ENCODE measurements at regions not wholly inside any gene's neighbourhood (a gene's known extent, or its start where the extent isn't known, plus 50 kb on each side); places are given as distances from the start of the nearest gene placed in this dataset.

- no CpG with 5 or more reads among the region's 4 CpGs for WGBS, 2 experiments (ENCODE audit: extremely low coverage in 2 of 2, insufficient read length in 1 of 2)
- no peak overlapping the region for H3K4me3 ChIP-seq (ENCODE audit: insufficient read depth, low read depth, low read length)
- H3K23ac ChIP-seq (ENCODE audit: low read depth, low read length), result no peak overlapping the region
- H3K4me2 ChIP-seq (ENCODE audit: low read depth, low read length), result no peak overlapping the region
- H3K56ac ChIP-seq (ENCODE audit: extremely low read depth, insufficient read depth, low read length), result no peak overlapping the region
- TF ChIP-seq MAFK (IDR thresholded peaks at IDR 0.05; ENCODE audit: low read depth, low read length) (no peak), RFX5 (IDR thresholded peaks at IDR 0.05; ENCODE audit: low read depth, low read length) (no peak), RCOR1 (IDR thresholded peaks at IDR 0.05; ENCODE audit: insufficient replicate concordance, low read length) (no peak), CHD1 (IDR thresholded peaks at IDR 0.05; ENCODE audit: low read depth, low read length) (no peak)
- TF ChIP-seq, protein P1, sequence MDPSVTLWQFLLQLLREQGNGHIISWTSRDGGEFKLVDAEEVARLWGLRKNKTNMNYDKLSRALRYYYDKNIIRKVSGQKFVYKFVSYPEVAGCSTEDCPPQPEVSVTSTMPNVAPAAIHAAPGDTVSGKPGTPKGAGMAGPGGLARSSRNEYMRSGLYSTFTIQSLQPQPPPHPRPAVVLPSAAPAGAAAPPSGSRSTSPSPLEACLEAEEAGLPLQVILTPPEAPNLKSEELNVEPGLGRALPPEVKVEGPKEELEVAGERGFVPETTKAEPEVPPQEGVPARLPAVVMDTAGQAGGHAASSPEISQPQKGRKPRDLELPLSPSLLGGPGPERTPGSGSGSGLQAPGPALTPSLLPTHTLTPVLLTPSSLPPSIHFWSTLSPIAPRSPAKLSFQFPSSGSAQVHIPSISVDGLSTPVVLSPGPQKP (IDR thresholded peaks at IDR 0.05; ENCODE audit: borderline replicate concordance, low read depth, low read length), result no peak
- H4K91ac ChIP-seq (ENCODE audit: insufficient read depth, low read depth, low read length), result no peak overlapping the region
- no peak overlapping the region for H2AK9ac ChIP-seq (replicated peaks; ENCODE audit: low read depth, low read length, poor library complexity)
- no peak overlapping the region for H2BK120ac ChIP-seq (ENCODE audit: low read depth, low read length)
- POLR2A ChIA-PET (ENCODE audit: unreplicated experiment), result no interaction called here
- no peak overlapping the region for H3K27ac ChIP-seq (ENCODE audit: insufficient read depth, low read length)
- ATAC-seq (ENCODE audit: low read depth) (no peak), DNase-seq (no peak)
- no peaks in the 10 kb centered on the region for H3K4me1 ChIP-seq (ENCODE audit: control insufficient read depth, insufficient read depth, low read length)
- no peak overlapping the region for H2BK20ac ChIP-seq (ENCODE audit: low read depth, low read length)
- H3K18ac ChIP-seq (ENCODE audit: low read depth, low read length), result no peak overlapping the region
- intact Hi-C loops (cut with micrococcal nuclease) (no loop called here), in situ Hi-C loops (cut with MboI; ENCODE audit: low sequenced_read_pairs) (no loop called here), dilution Hi-C loops (cut with HindIII; ENCODE audit: low sequenced_read_pairs, unreplicated experiment) (no loop called here)
- no peaks in the 10 kb centered on the region for H4K20me1 ChIP-seq (ENCODE audit: insufficient read depth, low read length)
- no peaks in the 10 kb centered on the region for H3K36me3 ChIP-seq (ENCODE audit: control insufficient read depth, insufficient read depth, low read length)
- BruUV-seq (replicated peaks), result no TSS peak
- no peaks in the 10 kb centered on the region for H3K9me1 ChIP-seq (ENCODE audit: insufficient read depth, low read length)
- no peak overlapping the region for H4K5ac ChIP-seq (ENCODE audit: low read depth, low read length)
- H3K9me3 ChIP-seq (ENCODE audit: control insufficient read depth, insufficient read depth, low read length), result no peaks in the 10 kb centered on the region
- no peak overlapping the region for H2AFZ ChIP-seq (replicated peaks; ENCODE audit: low read length, poor library complexity)
- H3K4ac ChIP-seq (ENCODE audit: low read depth, low read length), result no peak overlapping the region
- CTCF ChIA-PET, result no interaction called here
- no peaks in the 10 kb centered on the region for H3K79me1 ChIP-seq (ENCODE audit: low read depth in 1 of 2, low read length in 2 of 2)
- no peaks in the 10 kb centered on the region for H3K27me3 ChIP-seq (ENCODE audit: control insufficient read depth, insufficient read depth, low read length)
- H4K8ac ChIP-seq (ENCODE audit: low read depth in 2 of 2, low read length in 2 of 2), result no peak overlapping the region
- no peak overlapping the region for H2BK5ac ChIP-seq (ENCODE audit: low read depth, low read length, poor library complexity, severe bottlenecking)
- no peak overlapping the region for H2BK15ac ChIP-seq (ENCODE audit: low read depth, low read length)
- no peak overlapping the region for H3K14ac ChIP-seq (replicated peaks; ENCODE audit: low read depth, low read length)
- no peak overlapping the region for H3K9ac ChIP-seq (ENCODE audit: low read depth, low read length)
- H2AK5ac ChIP-seq (ENCODE audit: low read depth, low read length), result no peak overlapping the region
Observed at GRCh38 chr3:189530822-189531221, 100.4 kb upstream of the TP63 start.
